ENCODE measurements at regions not wholly inside any gene's neighbourhood (a gene's known extent, or its start where the extent isn't known, plus 50 kb on each side); places are given as distances from the start of the nearest gene placed in this dataset.

DNA sequence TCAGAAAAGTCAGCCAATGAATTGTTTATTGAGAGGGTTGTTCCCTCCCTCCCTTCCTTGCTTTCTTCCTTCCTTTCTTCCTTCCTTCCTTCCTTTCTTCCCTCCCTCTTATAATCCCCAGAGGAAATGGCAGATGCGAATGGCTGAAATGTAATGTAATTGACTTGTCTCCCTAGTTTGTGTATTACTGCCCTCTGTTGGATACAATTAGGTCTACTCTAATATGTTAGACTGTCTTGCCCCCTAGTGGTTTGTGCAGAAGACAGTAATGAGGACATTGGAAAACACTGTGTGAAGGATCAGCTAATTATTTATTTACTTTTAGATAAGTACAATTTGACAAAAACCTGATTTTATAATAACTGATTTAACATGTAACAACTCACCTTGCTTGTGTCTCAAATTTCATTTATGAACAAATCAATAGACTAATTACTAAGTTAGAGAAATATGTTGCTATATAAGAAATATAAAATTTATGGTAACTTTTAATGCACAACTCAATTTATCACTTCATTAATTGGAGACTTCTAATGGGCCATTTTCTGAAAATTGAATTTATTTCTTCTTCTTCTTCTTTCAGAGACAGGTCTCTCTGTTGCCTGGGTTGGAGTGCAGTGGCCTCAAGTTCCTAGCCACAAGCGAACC lies 229.8 kb upstream of the LRIG3 start:
- Histone ChIP-seq H3K4me2 (ENCODE audit: low read length) (no peak overlapping the region), H3K27ac (ENCODE audit: low read depth, low read length) (no peak overlapping the region), H3K27me3 (ENCODE audit: insufficient read depth, low read length) (no peaks in the 10 kb centered on the region), H3K9ac (ENCODE audit: low read length) (no peak overlapping the region), H3K36me3 (ENCODE audit: control insufficient read depth in 1 of 2, insufficient read depth in 2 of 2, low read length in 2 of 2) (no peaks in the 10 kb centered on the region), H3K9me3 (ENCODE audit: control insufficient read depth in 1 of 2, insufficient read depth in 1 of 2, low read depth in 1 of 2, low read length in 2 of 2) (no peaks in the 10 kb centered on the region), H3K9me2 (ENCODE audit: insufficient read depth) (no peaks in the 10 kb centered on the region), H3K4me1 (ENCODE audit: control insufficient read depth in 1 of 2, insufficient read depth in 2 of 2, low read length in 2 of 2) (no peaks in the 10 kb centered on the region), H3K79me2 (ENCODE audit: insufficient read depth, low read length) (no peaks in the 10 kb centered on the region), H4K20me1 (ENCODE audit: insufficient read depth) (no peaks in the 10 kb centered on the region), H2AFZ (ENCODE audit: low read depth, low read length, poor library complexity, severe bottlenecking) (peak overlapping the region; percentile 79), H3K4me3 (replicated peaks in 1 of 2; ENCODE audit: low read depth in 1 of 2, low read length in 2 of 2) (no peak overlapping the region)
- RAD21 ChIA-PET (ENCODE audit: low non-redundant PET in 1 of 2, low total read pairs in 2 of 2, uncharacterized antibody in 2 of 2, unreplicated experiment in 2 of 2), result interaction anchor here (1.0 to 1.4 kb wide), 2 partner anchors 609 to 610 kb away, joined by 3 to 6 read pairs; no protein-coding TSS in a partner anchor
- CTCF ChIA-PET, result interaction anchor here (0.6 to 5.9 kb wide), 19 partner anchors 9 to 1167 kb away, joined by 3 to 36 read pairs (median 3); no protein-coding TSS in a partner anchor
- no TSS peak for BruUV-seq (replicated peaks)
- DNase-seq (ENCODE audit: low read depth, low spot score), result peak; percentile 79
- peak; percentile 36; the same call in 1 of the 2 replicates for TF ChIP-seq EGR1 (IDR thresholded peaks at IDR 0.05; ENCODE audit: low read depth)
- TF ChIP-seq, protein P1, sequence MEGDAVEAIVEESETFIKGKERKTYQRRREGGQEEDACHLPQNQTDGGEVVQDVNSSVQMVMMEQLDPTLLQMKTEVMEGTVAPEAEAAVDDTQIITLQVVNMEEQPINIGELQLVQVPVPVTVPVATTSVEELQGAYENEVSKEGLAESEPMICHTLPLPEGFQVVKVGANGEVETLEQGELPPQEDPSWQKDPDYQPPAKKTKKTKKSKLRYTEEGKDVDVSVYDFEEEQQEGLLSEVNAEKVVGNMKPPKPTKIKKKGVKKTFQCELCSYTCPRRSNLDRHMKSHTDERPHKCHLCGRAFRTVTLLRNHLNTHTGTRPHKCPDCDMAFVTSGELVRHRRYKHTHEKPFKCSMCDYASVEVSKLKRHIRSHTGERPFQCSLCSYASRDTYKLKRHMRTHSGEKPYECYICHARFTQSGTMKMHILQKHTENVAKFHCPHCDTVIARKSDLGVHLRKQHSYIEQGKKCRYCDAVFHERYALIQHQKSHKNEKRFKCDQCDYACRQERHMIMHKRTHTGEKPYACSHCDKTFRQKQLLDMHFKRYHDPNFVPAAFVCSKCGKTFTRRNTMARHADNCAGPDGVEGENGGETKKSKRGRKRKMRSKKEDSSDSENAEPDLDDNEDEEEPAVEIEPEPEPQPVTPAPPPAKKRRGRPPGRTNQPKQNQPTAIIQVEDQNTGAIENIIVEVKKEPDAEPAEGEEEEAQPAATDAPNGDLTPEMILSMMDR (IDR thresholded peaks at IDR 0.05 in 2 of 3, conservative IDR thresholded peaks at IDR 0.05 in 1 of 3; ENCODE audit: borderline replicate concordance in 1 of 3, insufficient read depth in 1 of 3, low read depth in 2 of 3, low read length in 2 of 3), result peak; percentile 92 to 100 (median 98)
- TF ChIP-seq SRF (IDR thresholded peaks at IDR 0.05; ENCODE audit: low read depth), result 0 out of 2 replicates have a peak, but pooled peaks have one; percentile 23
- peak; percentile 92 for TF ChIP-seq CBX3 (IDR thresholded peaks at IDR 0.05; ENCODE audit: low read depth)
- no peak for TF ChIP-seq ELF1 (IDR thresholded peaks at IDR 0.05; ENCODE audit: borderline replicate concordance, low read depth)
- TF ChIP-seq, protein P2, sequence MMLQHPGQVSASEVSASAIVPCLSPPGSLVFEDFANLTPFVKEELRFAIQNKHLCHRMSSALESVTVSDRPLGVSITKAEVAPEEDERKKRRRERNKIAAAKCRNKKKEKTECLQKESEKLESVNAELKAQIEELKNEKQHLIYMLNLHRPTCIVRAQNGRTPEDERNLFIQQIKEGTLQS (IDR thresholded peaks at IDR 0.05), result no peak
- TF ChIP-seq CEBPB (IDR thresholded peaks at IDR 0.05; ENCODE audit: low read depth), result peak; percentile 35; the same call in 1 of the 2 replicates
- peak; percentile 71 for TF ChIP-seq YY1 (IDR thresholded peaks at IDR 0.05; ENCODE audit: extremely low read depth, insufficient replicate concordance, low read depth, low read length)
- peak; percentile 94 for TF ChIP-seq RAD21 (IDR thresholded peaks at IDR 0.05; ENCODE audit: low read depth)
- intact Hi-C loops (cut with micrococcal nuclease), result loop anchor here (1.0 to 5.0 kb wide), 4 partner anchors 34 to 1168 kb away; no protein-coding TSS in a partner anchor
- POLR2A ChIA-PET, result no interaction called here
- ATAC-seq, result peak; percentile 98
